ENCODE measurements at regions not wholly inside any gene's neighbourhood (a gene's known extent, or its start where the extent isn't known, plus 50 kb on each side); places are given as distances from the start of the nearest gene placed in this dataset.

DNA sequence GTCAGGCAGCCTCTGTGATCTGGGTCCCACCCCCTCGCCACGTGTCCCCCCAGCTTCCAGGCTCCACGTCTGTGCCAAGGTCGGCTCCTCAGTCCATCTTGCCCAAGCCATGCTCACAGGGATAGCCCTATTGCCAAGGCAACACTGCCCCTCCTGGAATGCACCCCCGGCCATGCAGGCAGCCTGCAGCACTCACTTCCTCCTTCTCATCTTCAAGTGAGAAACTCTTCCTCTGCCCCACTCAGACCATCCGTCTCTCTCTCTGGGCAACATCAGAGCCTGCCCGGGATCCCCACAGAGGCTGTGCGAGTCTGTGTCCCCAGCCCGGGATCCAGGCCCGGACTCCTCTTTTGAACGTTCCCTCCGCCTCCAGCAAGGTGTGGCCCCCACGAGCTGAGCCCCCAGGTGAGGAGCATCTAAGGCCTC is 852.3 kb downstream of the BRD1 start:
- H3K4me3 ChIP-seq (replicated peaks in 1 of 3; ENCODE audit: insufficient read depth in 1 of 3, low read depth in 2 of 3, low read length in 3 of 3) = no peak overlapping the region

More for the DNA sequence above, 852.3 kb downstream of the BRD1 start:
- FAIRE-seq = no peak
- TF ChIP-seq ZFX (CRISPR knock-in tag; IDR thresholded peaks at IDR 0.05; ENCODE audit: low read depth) = no peak
- TF ChIP-seq ZNF12 (CRISPR knock-in tag; IDR thresholded peaks at IDR 0.05) = no peak
- no peak for TF ChIP-seq ZKSCAN8 (CRISPR knock-in tag; IDR thresholded peaks at IDR 0.05; ENCODE audit: borderline replicate concordance)
- no peak for TF ChIP-seq ZKSCAN5 (CRISPR knock-in tag; IDR thresholded peaks at IDR 0.05)
- TF ChIP-seq ZNF337 (CRISPR knock-in tag; IDR thresholded peaks at IDR 0.05; ENCODE audit: borderline replicate concordance, low read depth) = no peak
- no peak for TF ChIP-seq MEIS1 (CRISPR knock-in tag; IDR thresholded peaks at IDR 0.05; ENCODE audit: borderline replicate concordance)
- TF ChIP-seq RBM22 (optimal IDR thresholded peaks at IDR 0.05; ENCODE audit: low read length) = no peak
- no peak for TF ChIP-seq CSRNP2 (CRISPR knock-in tag; conservative IDR thresholded peaks at IDR 0.05; ENCODE audit: low read depth)
- TF ChIP-seq FOXK1 (CRISPR knock-in tag; IDR thresholded peaks at IDR 0.05; ENCODE audit: borderline replicate concordance, low read depth) = no peak
- TF ChIP-seq REPIN1 (CRISPR knock-in tag; IDR thresholded peaks at IDR 0.05; ENCODE audit: borderline replicate concordance, low read depth) = no peak
- no peak for TF ChIP-seq KLF13 (CRISPR knock-in tag; IDR thresholded peaks at IDR 0.05)
- no peak for TF ChIP-seq ZFP82 (CRISPR knock-in tag; IDR thresholded peaks at IDR 0.05; ENCODE audit: borderline replicate concordance)
- TF ChIP-seq HNRNPUL1 (IDR thresholded peaks at IDR 0.05; ENCODE audit: low read depth, low read length) = no peak
- no peak for TF ChIP-seq SRSF4 (IDR thresholded peaks at IDR 0.05; ENCODE audit: low read depth, low read length, poor library complexity, severe bottlenecking)
- in situ Hi-C loops (cut with HindIII; ENCODE audit: extremely low pct_ligation_motif_present, low pct_unique_long_range_greater_than_20kb) = no loop called here
- BruUV-seq (replicated peaks) = no TSS peak
- POLR2A ChIA-PET = no interaction called here
- Histone ChIP-seq H3K9me3 (ENCODE audit: low read length) (no peaks in the 10 kb centered on the region), H3K36me3 (replicated peaks in 1 of 2; ENCODE audit: control insufficient read depth in 1 of 2, insufficient read depth in 2 of 2, low read length in 2 of 2) (no peaks in the 10 kb centered on the region), H3K4me1 (ENCODE audit: insufficient read depth, low read length) (peaks cover 9% of the 10 kb centered on the region; the same call in 1 of the 2 replicates), H3K79me2 (ENCODE audit: insufficient read depth, low read length) (no peaks in the 10 kb centered on the region), H3K9ac (ENCODE audit: insufficient read depth, low read depth, low read length) (no peak overlapping the region), H3K4me2 (ENCODE audit: low read depth, low read length) (no peak overlapping the region), H4K20me1 (ENCODE audit: insufficient read depth, low read length) (no peaks in the 10 kb centered on the region), H2AFZ (ENCODE audit: low read length) (no peak overlapping the region), H3K27ac (ENCODE audit: extremely low read length, insufficient read depth, low read length) (no peak overlapping the region), H3K27me3 (ENCODE audit: control insufficient read depth in 1 of 2, insufficient read depth in 2 of 2, low read length in 2 of 2) (peaks cover 6 to 31% of the 10 kb centered on the region in 2 experiments; a peak in 4 of 5 replicates)
- 33% methylated on average over 12 of the region's 13 CpGs for WGBS (ENCODE audit: low lambda C conversion rate)
- no peak for DNase-seq (ENCODE audit: low spot score)
- CTCF ChIA-PET (ENCODE audit: low intra/inter-chr PET ratio, low total read pairs) = no interaction called here
- ATAC-seq = no peak
- intact Hi-C loops (cut with micrococcal nuclease; ENCODE audit: unreplicated experiment) = no loop called here

Data from HepG2 (cell line).